Right atrium auricular region (tissue), 2 donors: ENCODE measurements at regions not wholly inside any gene's neighbourhood (a gene's known extent, or its start where the extent isn't known, plus 50 kb on each side); places are given as distances from the start of the nearest gene placed in this dataset.

Experiments
- DNase-seq: peaks from one replicate; pipeline ENCODE4 v3.0.0-alpha.2; 2019; ENCODE audit warnings: low spot score
- H3K27ac ChIP-seq, 2 donors: fragments of 200-600 bp; sonication (generic); 1 replicate in 1 of 2; 2 replicates in 1 of 2; pipeline ENCODE4 v1.5.1; 2016 to 2019
- H3K27me3 ChIP-seq, 2 donors: fragments of 200-600 bp; sonication (generic); one replicate each; pipeline versions ENCODE4 v1.5.1 to v1.6.0; 2017 to 2019
- H3K36me3 ChIP-seq: fragments of 200-600 bp; sonication (generic); one replicate; pipeline ENCODE4 v1.5.1; 2016
- H3K4me1 ChIP-seq, 2 donors: fragments of 200-600 bp; sonication (generic); one replicate each; pipeline versions ENCODE4 v1.5.1 to v1.6.0; 2017 to 2019
- H3K4me3 ChIP-seq, 2 donors: fragments of 200-600 bp; sonication (generic); 1 replicate in 1 of 2; 2 replicates in 1 of 2; pipeline ENCODE4 v1.5.1; 2017 to 2019; ENCODE audit warnings: mild to moderate bottlenecking in 1 of 2, moderate library complexity in 1 of 2
- H3K9me3 ChIP-seq, 2 donors: fragments of 200-600 bp; sonication (generic); one replicate each; pipeline ENCODE4 v1.5.1; 2019
- CTCF ChIP-seq, 2 donors: fragments of 200-600 bp; sonication (generic); IDR thresholded peaks; one replicate each; pipeline ENCODE4 v1.5.1; 2019; ENCODE audit warnings: antibody characterized with exemption in 2 of 2

DNA sequence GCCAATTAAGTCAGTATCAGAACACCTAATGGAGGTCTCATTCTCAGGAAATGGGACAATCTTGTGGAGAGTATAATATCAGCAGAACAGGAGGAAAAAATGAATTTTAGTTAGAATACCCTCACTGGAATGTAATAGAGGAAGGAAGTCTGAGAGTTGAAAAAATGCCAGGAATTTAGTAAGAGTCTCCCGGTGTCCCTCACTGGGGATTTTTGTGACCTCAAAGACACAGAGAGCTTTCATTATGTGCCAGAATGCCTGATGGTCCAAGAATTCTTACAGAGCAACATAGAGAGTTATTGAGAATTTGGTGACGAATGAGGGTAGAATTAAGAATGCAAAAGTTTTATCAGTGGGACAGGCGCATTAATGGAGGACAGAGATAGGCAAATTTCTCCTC is 443.5 kb upstream of the B3GALT2 start:
- no peak for DNase-seq
- no peak for TF ChIP-seq CTCF (IDR thresholded peaks at IDR 0.05)
- no peaks in the 10 kb centered on the region for H3K9me3 ChIP-seq
- H3K27ac ChIP-seq = no peak overlapping the region
- H3K4me3 ChIP-seq = no peak overlapping the region
- H3K4me1 ChIP-seq = no peaks in the 10 kb centered on the region
- H3K27me3 ChIP-seq = no peaks in the 10 kb centered on the region
- no peaks in the 10 kb centered on the region for H3K36me3 ChIP-seq

GRCh38 chr1:193626695-193627094 is 440.3 kb upstream of the B3GALT2 start:
- no peaks in the 10 kb centered on the region for H3K9me3 ChIP-seq
- no peak overlapping the region for H3K27ac ChIP-seq
- no peak for TF ChIP-seq CTCF (IDR thresholded peaks at IDR 0.05)
- no peak for DNase-seq
- no peaks in the 10 kb centered on the region for H3K27me3 ChIP-seq
- H3K36me3 ChIP-seq = no peaks in the 10 kb centered on the region
- no peaks in the 10 kb centered on the region for H3K4me1 ChIP-seq
- no peak overlapping the region for H3K4me3 ChIP-seq

DNA sequence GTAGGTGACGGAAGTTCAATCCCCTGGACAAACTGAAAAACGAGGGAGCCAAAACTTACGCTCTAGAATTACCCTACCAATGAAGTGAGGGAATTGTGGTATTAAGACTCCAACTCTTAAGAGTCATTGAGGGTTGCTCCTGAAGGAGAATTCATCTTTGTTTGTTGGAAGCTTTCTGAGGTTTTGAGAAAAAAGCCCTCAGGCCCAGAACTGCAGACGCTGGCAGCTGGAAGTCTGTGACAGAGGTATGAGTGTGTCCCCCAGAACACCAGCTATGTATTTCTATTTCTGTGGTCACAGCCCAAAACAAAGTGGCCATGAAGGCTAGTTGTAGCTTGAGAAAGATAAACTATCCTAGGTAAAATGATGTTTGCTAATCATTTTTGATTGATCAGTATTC is 438.8 kb upstream of the B3GALT2 start:
- no peak for TF ChIP-seq CTCF (IDR thresholded peaks at IDR 0.05)
- H3K36me3 ChIP-seq = no peaks in the 10 kb centered on the region
- no peaks in the 10 kb centered on the region for H3K27me3 ChIP-seq
- no peak overlapping the region for H3K27ac ChIP-seq
- no peak for DNase-seq
- H3K4me3 ChIP-seq = no peak overlapping the region
- H3K9me3 ChIP-seq = no peaks in the 10 kb centered on the region
- no peaks in the 10 kb centered on the region for H3K4me1 ChIP-seq

GRCh38 chr1:193619911-193620310 is 433.5 kb upstream of the B3GALT2 start:
- no peak for DNase-seq
- TF ChIP-seq CTCF (IDR thresholded peaks at IDR 0.05) = no peak
- H3K27ac ChIP-seq = no peak overlapping the region
- no peak overlapping the region for H3K4me3 ChIP-seq
- H3K36me3 ChIP-seq = no peaks in the 10 kb centered on the region
- no peaks in the 10 kb centered on the region for H3K27me3 ChIP-seq
- no peaks in the 10 kb centered on the region for H3K4me1 ChIP-seq
- H3K9me3 ChIP-seq = no peaks in the 10 kb centered on the region

- TF ChIP-seq CTCF (IDR thresholded peaks at IDR 0.05) = no peak
- H3K4me1 ChIP-seq = no peaks in the 10 kb centered on the region
- no peaks in the 10 kb centered on the region for H3K36me3 ChIP-seq
- DNase-seq = no peak
- no peak overlapping the region for H3K27ac ChIP-seq
- H3K4me3 ChIP-seq = no peak overlapping the region
- H3K27me3 ChIP-seq = no peaks in the 10 kb centered on the region
- no peaks in the 10 kb centered on the region for H3K9me3 ChIP-seq
Observed at GRCh38 chr1:193614817-193615216, 428.4 kb upstream of the B3GALT2 start.

GRCh38 chr1:193614275-193614674 is 427.9 kb upstream of the B3GALT2 start:
- Histone ChIP-seq H3K27me3 (no peaks in the 10 kb centered on the region), H3K4me1 (no peaks in the 10 kb centered on the region), H3K36me3 (no peaks in the 10 kb centered on the region), H3K9me3 (no peaks in the 10 kb centered on the region), H3K27ac (no peak overlapping the region), H3K4me3 (no peak overlapping the region)
- no peak for TF ChIP-seq CTCF (IDR thresholded peaks at IDR 0.05)
- DNase-seq = no peak
